BLaER1 (cell line): ENCODE measurements at regions not wholly inside any gene's neighbourhood (a gene's known extent, or its start where the extent isn't known, plus 50 kb on each side); places are given as distances from the start of the nearest gene placed in this dataset.

ENCODE experiments used
- H3K27ac ChIP-seq: shearing (Covaris generic); formaldehyde crosslinking; 2 replicates; pipeline ENCODE4 v1.8.1; 2022
- H3K27me3 ChIP-seq: shearing (Covaris generic); formaldehyde crosslinking; 2 replicates; pipeline ENCODE4 v1.8.1; 2022
- H3K36me3 ChIP-seq: shearing (Covaris generic); formaldehyde crosslinking; 2 replicates; pipeline ENCODE4 v1.8.1; 2022
- H3K4me1 ChIP-seq: shearing (Covaris generic); formaldehyde crosslinking; 2 replicates; pipeline ENCODE4 v1.8.1; 2022
- H3K4me2 ChIP-seq: shearing (Covaris generic); formaldehyde crosslinking; 2 replicates; pipeline ENCODE4 v1.8.1; 2022
- H3K4me3 ChIP-seq: shearing (Covaris generic); formaldehyde crosslinking; 2 replicates; pipeline ENCODE4 v1.8.1; 2022
- H3K9ac ChIP-seq: shearing (Covaris generic); formaldehyde crosslinking; 2 replicates; pipeline ENCODE4 v1.8.1; 2022
- H3K9me3 ChIP-seq: shearing (Covaris generic); formaldehyde crosslinking; 2 replicates; pipeline ENCODE4 v1.8.1; 2022
- H4K20me1 ChIP-seq: shearing (Covaris generic); formaldehyde crosslinking; 2 replicates; pipeline ENCODE4 v1.8.1; 2022
- Cebpa-rat ChIP-seq: shearing (Covaris generic); IDR thresholded peaks from 2 replicates; pipeline ENCODE4 v1.8.1; 2022

DNA sequence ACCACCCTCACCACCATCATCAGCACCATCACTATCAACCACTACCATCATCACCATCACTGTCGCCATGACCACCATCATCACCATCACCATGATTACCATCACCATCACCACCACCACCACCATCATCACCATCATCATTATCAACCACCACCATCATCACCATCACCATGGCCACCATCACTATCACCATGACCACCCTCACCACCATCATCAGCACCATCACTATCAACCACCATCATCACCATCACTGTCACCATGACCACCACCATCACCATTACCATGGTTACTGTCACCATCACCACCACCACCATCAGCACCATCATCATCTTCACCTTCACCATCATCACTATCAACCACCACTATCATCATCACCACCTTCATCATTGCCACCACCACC is 183.4 kb downstream of the SHANK2 start:
- peaks cover 54% of the 10 kb centered on the region for H3K4me1 ChIP-seq
- no peak overlapping the region for H3K4me2 ChIP-seq
- TF ChIP-seq Cebpa-rat: no peak
- H3K4me3 ChIP-seq: no peak overlapping the region
- no peak overlapping the region for H3K9ac ChIP-seq
- H3K27ac ChIP-seq: no peak overlapping the region
- peaks cover 7% of the 10 kb centered on the region; the same call in 1 of the 2 replicates for H3K9me3 ChIP-seq
- no peaks in the 10 kb centered on the region for H4K20me1 ChIP-seq
- H3K36me3 ChIP-seq: no peaks in the 10 kb centered on the region
- no peaks in the 10 kb centered on the region for H3K27me3 ChIP-seq

DNA sequence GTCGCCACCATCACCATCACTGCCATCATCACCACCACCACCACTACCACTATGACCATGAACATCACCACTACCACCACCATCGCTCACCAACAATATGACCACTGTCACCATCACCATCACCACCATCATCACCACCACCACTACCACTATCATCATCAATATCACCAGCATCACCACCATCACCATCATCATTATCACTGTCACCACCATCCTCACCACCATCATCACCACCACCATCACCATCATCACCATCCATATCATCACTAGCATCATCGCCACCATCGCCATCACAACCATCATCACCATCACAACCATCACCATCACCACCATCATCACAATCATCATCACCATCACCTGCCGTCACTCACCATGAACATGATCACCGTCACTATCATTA is 184.6 kb downstream of the SHANK2 start:
- Histone ChIP-seq H3K9ac (no peak overlapping the region), H3K27ac (0 out of 2 replicates have a peak overlapping the region, but pooled peaks have one; percentile 93), H3K4me3 (no peak overlapping the region), H3K36me3 (no peaks in the 10 kb centered on the region), H3K4me1 (peaks cover 55% of the 10 kb centered on the region), H3K9me3 (peaks cover 7% of the 10 kb centered on the region; the same call in 1 of the 2 replicates), H3K4me2 (peak overlapping the region; percentile 89), H3K27me3 (no peaks in the 10 kb centered on the region), H4K20me1 (no peaks in the 10 kb centered on the region)
- no peak for TF ChIP-seq Cebpa-rat

DNA sequence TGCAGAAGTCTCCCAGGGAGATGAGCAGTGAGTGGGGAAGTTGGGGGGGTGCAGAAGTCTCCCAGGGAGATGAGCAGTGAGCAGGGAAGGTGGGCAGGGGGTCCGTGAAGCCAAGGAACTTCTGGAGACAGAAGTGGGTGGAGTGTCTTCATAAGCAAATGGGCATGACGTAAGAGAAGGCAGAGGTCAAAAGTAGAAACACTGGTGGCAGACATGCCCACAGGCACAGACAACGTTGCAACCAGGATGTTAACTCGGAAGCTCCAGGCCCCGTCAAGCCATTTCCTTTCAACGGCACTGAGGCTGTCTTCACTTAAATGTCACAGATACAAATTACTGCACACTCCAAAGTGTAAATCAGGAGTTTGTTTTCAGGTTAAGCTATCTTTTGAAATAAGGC is 186.1 kb downstream of the SHANK2 start:
- no peaks in the 10 kb centered on the region for H4K20me1 ChIP-seq
- no peaks in the 10 kb centered on the region for H3K36me3 ChIP-seq
- H3K4me3 ChIP-seq: peak overlapping the region; percentile 53
- peak overlapping the region; percentile 74 for H3K9ac ChIP-seq
- H3K9me3 ChIP-seq: peaks cover 7% of the 10 kb centered on the region; the same call in 1 of the 2 replicates
- no peak for TF ChIP-seq Cebpa-rat
- no peaks in the 10 kb centered on the region for H3K27me3 ChIP-seq
- peaks cover 54% of the 10 kb centered on the region for H3K4me1 ChIP-seq
- peak overlapping the region; percentile 89 for H3K4me2 ChIP-seq
- peak overlapping the region; percentile 93 for H3K27ac ChIP-seq

- Histone ChIP-seq H3K27ac (no peak overlapping the region; the same call in 1 of the 2 replicates), H3K4me3 (no peak overlapping the region), H3K9ac (no peak overlapping the region), H4K20me1 (no peaks in the 10 kb centered on the region), H3K9me3 (peaks cover 7% of the 10 kb centered on the region; the same call in 1 of the 2 replicates), H3K36me3 (no peaks in the 10 kb centered on the region), H3K27me3 (no peaks in the 10 kb centered on the region), H3K4me2 (peak overlapping the region; percentile 89), H3K4me1 (peaks cover 49% of the 10 kb centered on the region)
- no peak for TF ChIP-seq Cebpa-rat
Observed at GRCh38 chr11:71065841-71066240, 186.5 kb downstream of the SHANK2 start.

GRCh38 chr11:71064702-71065515 is 187.5 kb downstream of the SHANK2 start:
- H3K4me2 ChIP-seq: peak overlapping the region; percentile 89
- H3K36me3 ChIP-seq: no peaks in the 10 kb centered on the region
- H4K20me1 ChIP-seq: no peaks in the 10 kb centered on the region
- peaks cover 48% of the 10 kb centered on the region for H3K4me1 ChIP-seq
- TF ChIP-seq Cebpa-rat: no peak
- no peak overlapping the region for H3K9ac ChIP-seq
- H3K27me3 ChIP-seq: no peaks in the 10 kb centered on the region
- H3K27ac ChIP-seq: 0 out of 2 replicates have a peak overlapping the region, but pooled peaks have one; percentile 38
- peaks cover 7% of the 10 kb centered on the region; the same call in 1 of the 2 replicates for H3K9me3 ChIP-seq
- H3K4me3 ChIP-seq: no peak overlapping the region

- Histone ChIP-seq H3K27me3 (no peaks in the 10 kb centered on the region), H3K9me3 (peaks cover 7% of the 10 kb centered on the region; the same call in 1 of the 2 replicates), H3K9ac (no peak overlapping the region), H3K4me2 (peak overlapping the region; percentile 26; the same call in 1 of the 2 replicates), H3K4me1 (peaks cover 48% of the 10 kb centered on the region), H3K4me3 (no peak overlapping the region), H3K27ac (peak overlapping the region; percentile 38; the same call in 1 of the 2 replicates), H3K36me3 (no peaks in the 10 kb centered on the region), H4K20me1 (no peaks in the 10 kb centered on the region)
- no peak for TF ChIP-seq Cebpa-rat
Observed at GRCh38 chr11:71064183-71064582, 188.2 kb downstream of the SHANK2 start.

DNA sequence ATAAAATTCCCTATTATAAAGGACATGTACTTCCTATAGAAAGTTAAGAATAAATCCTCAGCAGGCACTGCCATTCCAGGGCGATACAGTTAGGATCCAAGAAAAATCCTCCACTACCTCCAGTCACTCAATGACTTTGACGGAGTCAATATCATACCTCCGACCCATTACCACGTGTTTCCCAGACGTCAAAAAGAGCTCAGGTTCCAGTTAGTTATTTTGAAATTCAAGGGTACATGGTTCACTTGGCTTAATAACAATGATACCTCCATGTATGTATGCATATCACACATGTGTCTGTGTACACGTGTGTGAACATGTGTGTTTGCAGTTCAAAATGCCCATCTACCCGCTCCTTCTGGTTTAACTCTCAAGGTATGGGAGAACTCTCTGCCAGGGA is 189.2 kb downstream of the SHANK2 start:
- H3K4me1 ChIP-seq: peaks cover 43% of the 10 kb centered on the region
- peak overlapping the region; percentile 38; the same call in 1 of the 2 replicates for H3K27ac ChIP-seq
- TF ChIP-seq Cebpa-rat: no peak
- H4K20me1 ChIP-seq: no peaks in the 10 kb centered on the region
- H3K4me3 ChIP-seq: no peak overlapping the region
- H3K27me3 ChIP-seq: no peaks in the 10 kb centered on the region
- no peaks in the 10 kb centered on the region; the same call in 1 of the 2 replicates for H3K9me3 ChIP-seq
- H3K36me3 ChIP-seq: no peaks in the 10 kb centered on the region
- no peak overlapping the region for H3K9ac ChIP-seq
- H3K4me2 ChIP-seq: no peak overlapping the region

GRCh38 chr11:71062199-71062598 is 190.2 kb downstream of the SHANK2 start:
- Histone ChIP-seq H3K4me1 (peaks cover 34% of the 10 kb centered on the region), H3K36me3 (no peaks in the 10 kb centered on the region), H3K9ac (no peak overlapping the region), H3K4me3 (no peak overlapping the region), H3K9me3 (no peaks in the 10 kb centered on the region), H3K27me3 (no peaks in the 10 kb centered on the region), H4K20me1 (no peaks in the 10 kb centered on the region), H3K27ac (no peak overlapping the region), H3K4me2 (no peak overlapping the region)
- TF ChIP-seq Cebpa-rat: no peak

DNA sequence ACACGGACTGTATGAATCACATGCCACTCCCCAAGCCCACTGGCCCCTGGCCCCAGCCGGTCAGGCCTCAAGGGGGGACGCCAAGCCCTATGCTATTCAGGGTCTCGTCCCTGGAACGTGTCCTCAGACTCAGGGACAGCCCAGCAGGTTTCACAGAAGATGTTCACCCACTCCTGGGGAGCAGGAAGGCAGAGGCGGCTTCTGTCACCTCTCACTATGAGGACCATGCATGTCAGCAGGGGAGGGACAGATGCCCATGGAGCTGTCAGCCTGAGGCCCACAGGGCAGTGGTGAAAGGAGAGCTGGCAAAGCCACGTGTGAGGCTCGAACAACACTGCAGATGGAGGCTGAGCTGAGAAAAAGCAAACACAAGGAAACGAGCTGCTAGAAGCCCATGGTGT is 192.0 kb downstream of the SHANK2 start:
- Histone ChIP-seq H3K4me2 (no peak overlapping the region), H3K36me3 (no peaks in the 10 kb centered on the region), H3K4me3 (no peak overlapping the region), H4K20me1 (no peaks in the 10 kb centered on the region), H3K27me3 (no peaks in the 10 kb centered on the region), H3K27ac (no peak overlapping the region), H3K4me1 (peaks cover 16% of the 10 kb centered on the region), H3K9ac (no peak overlapping the region), H3K9me3 (no peaks in the 10 kb centered on the region)
- no peak for TF ChIP-seq Cebpa-rat

DNA sequence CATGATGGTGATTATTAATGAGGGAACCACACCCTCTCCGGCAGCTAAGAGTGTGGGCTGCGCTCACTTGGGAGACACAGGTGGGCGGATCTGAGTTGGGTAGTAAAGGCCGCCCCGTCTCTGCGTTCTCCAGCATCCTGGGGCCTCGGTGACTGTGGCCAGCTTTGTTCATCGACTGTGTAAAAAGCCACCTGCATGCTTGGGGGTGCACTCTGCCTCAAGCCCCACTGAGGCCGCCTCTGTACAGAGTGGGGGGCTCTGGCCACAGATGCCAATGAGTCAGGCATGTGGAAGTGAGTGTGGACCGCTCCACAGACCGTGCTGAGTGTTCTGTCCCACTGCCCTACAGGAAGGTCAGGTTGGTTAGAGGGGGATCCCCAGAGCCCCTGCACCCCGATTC is 192.7 kb downstream of the SHANK2 start:
- no peaks in the 10 kb centered on the region for H3K27me3 ChIP-seq
- H3K4me2 ChIP-seq: no peak overlapping the region
- no peak for TF ChIP-seq Cebpa-rat
- H3K36me3 ChIP-seq: no peaks in the 10 kb centered on the region
- no peak overlapping the region for H3K27ac ChIP-seq
- H3K4me1 ChIP-seq: peaks cover 8% of the 10 kb centered on the region
- no peaks in the 10 kb centered on the region for H3K9me3 ChIP-seq
- no peak overlapping the region for H3K9ac ChIP-seq
- H3K4me3 ChIP-seq: no peak overlapping the region
- H4K20me1 ChIP-seq: no peaks in the 10 kb centered on the region
